Chondrocyte (in vitro differentiated cells): ENCODE measurements at regions not wholly inside any gene's neighbourhood (a gene's known extent, or its start where the extent isn't known, plus 50 kb on each side); places are given as distances from the start of the nearest gene placed in this dataset.

Source experiments
- DNase-seq: peaks from one replicate; pipeline ENCODE4 v3.0.0; 2021; ENCODE audit warnings: mixed read lengths, low spot score
- H3K27ac Mint-ChIP-seq: one replicate; pipeline ENCODE4 v1.8.0; 2021; ENCODE audit warnings: mild to moderate bottlenecking, moderate library complexity, mixed read lengths; ENCODE audit not compliant: unreplicated experiment
- H3K27me3 Mint-ChIP-seq: 2 replicates; pipeline ENCODE4 v1.8.0; 2021; ENCODE audit warnings: low read depth, mixed read lengths
- H3K36me3 Mint-ChIP-seq: 2 replicates; pipeline ENCODE4 v1.8.0; 2021; ENCODE audit warnings: low read depth, mixed read lengths
- H3K4me1 Mint-ChIP-seq: 2 replicates; pipeline ENCODE4 v1.8.0; 2021; ENCODE audit warnings: low read depth, mild to moderate bottlenecking, mixed read lengths
- H3K4me3 Mint-ChIP-seq: one replicate; pipeline ENCODE4 v1.8.0; 2021; ENCODE audit warnings: mild to moderate bottlenecking, moderate library complexity, mixed read lengths; ENCODE audit not compliant: unreplicated experiment
- H3K9me3 Mint-ChIP-seq: 2 replicates; pipeline ENCODE4 v1.8.0; 2021; ENCODE audit warnings: low read depth, mixed read lengths
- TF ChIP-seq, protein P1 (sequence below): fragments of 200-600 bp; sonication (generic); IDR thresholded peaks from 2 replicates; pipeline ENCODE4 v1.5.0; 2021; ENCODE audit warnings: antibody characterized with exemption, mild to moderate bottlenecking, moderate library complexity

DNA sequence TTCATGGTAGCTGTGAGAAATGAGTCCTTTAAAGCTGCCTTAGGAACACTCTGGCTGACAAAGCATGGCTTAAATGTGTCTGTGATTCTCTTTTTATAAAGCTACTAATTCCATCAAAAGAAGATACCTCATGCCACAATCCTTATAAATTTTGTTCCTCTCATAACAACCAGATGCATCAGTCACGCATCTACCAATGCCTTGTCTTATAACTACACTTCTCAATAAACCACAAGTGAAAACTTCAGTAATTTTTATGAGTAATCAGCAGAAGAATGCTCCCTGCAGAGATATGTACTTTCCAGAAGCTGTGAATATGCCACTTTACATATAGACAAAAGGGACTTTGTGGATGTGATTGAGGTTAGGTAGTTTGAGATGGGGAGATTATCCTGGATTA is 147.8 kb downstream of the SUCLA2 start:
- Mint-ChIP-seq H3K36me3 (no peaks in the 10 kb centered on the region), H3K4me3 (no peak overlapping the region), H3K27ac (no peak overlapping the region), H3K27me3 (no peaks in the 10 kb centered on the region), H3K4me1 (peaks cover 4% of the 10 kb centered on the region), H3K9me3 (peaks cover 12% of the 10 kb centered on the region)
- no peak for DNase-seq
- TF ChIP-seq, protein P1, sequence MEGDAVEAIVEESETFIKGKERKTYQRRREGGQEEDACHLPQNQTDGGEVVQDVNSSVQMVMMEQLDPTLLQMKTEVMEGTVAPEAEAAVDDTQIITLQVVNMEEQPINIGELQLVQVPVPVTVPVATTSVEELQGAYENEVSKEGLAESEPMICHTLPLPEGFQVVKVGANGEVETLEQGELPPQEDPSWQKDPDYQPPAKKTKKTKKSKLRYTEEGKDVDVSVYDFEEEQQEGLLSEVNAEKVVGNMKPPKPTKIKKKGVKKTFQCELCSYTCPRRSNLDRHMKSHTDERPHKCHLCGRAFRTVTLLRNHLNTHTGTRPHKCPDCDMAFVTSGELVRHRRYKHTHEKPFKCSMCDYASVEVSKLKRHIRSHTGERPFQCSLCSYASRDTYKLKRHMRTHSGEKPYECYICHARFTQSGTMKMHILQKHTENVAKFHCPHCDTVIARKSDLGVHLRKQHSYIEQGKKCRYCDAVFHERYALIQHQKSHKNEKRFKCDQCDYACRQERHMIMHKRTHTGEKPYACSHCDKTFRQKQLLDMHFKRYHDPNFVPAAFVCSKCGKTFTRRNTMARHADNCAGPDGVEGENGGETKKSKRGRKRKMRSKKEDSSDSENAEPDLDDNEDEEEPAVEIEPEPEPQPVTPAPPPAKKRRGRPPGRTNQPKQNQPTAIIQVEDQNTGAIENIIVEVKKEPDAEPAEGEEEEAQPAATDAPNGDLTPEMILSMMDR = no peak

DNA sequence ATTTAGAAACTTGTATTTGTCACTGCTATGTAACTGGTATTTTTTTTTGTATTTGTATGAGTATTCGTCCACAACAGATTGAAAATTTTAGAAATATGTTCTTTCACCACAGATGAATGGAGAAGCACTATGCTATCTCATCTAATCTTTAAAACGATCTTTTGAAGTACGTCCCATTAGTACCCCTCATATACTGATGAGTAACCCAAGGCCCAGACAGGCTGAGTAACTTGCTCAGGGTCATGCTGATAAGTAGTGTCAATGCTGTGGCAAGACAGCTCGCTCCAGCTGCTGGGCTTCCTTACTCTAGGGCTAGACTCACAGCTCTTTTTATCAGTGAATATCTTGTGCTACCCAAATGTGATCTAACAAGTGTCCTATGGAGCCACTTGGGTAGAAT is 154.2 kb downstream of the SUCLA2 start:
- no peaks in the 10 kb centered on the region for H3K4me1 Mint-ChIP-seq
- no peak overlapping the region for H3K27ac Mint-ChIP-seq
- no peaks in the 10 kb centered on the region for H3K27me3 Mint-ChIP-seq
- H3K36me3 Mint-ChIP-seq = no peaks in the 10 kb centered on the region
- H3K4me3 Mint-ChIP-seq = no peak overlapping the region
- H3K9me3 Mint-ChIP-seq = peaks cover 15% of the 10 kb centered on the region
- no peak for DNase-seq
- TF ChIP-seq, protein P1 = no peak

DNA sequence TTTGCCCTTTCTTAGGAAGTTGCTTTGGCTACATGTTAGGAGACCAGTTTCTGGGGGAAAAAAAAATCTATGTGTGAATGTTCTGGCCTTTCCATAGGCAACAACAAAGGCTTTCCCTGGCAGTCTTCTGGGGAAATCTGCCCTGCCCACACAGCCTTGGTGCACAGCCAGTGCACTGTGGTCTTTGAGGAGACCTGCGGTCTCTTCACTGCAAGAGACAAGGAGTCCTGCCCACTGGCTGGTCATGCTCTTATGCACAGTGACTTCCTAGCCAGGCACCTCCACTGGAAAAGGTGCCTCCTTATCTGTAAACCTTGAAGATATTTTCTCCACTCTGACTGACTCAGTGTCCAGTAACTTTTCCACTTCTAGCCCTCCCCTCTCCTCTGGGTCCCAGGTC is 155.1 kb downstream of the SUCLA2 start:
- no peaks in the 10 kb centered on the region for H3K36me3 Mint-ChIP-seq
- no peaks in the 10 kb centered on the region for H3K27me3 Mint-ChIP-seq
- no peaks in the 10 kb centered on the region for H3K4me1 Mint-ChIP-seq
- DNase-seq = no peak
- peaks cover 15% of the 10 kb centered on the region for H3K9me3 Mint-ChIP-seq
- H3K4me3 Mint-ChIP-seq = no peak overlapping the region
- TF ChIP-seq, protein P1 = no peak
- no peak overlapping the region for H3K27ac Mint-ChIP-seq

DNA sequence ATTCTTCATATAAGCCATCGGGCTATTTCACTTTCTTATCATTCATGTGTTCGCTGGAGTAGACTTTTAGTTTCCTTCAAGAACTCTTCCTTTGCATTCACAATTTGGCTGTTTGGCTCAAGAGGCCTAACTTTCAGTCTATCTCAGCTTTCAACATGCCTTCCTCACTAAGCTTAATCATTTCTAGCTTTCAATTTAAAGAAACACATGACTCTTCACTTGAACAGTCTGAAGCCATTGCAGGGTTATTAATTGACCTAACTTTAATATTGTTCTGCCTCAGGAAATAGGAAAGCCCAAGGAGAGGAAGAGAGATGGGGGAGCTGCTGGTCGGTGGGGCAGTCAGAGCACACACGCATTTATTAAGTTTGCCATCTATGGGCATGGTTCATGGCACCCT is 158.1 kb downstream of the SUCLA2 start:
- no peak for DNase-seq
- H3K36me3 Mint-ChIP-seq = no peaks in the 10 kb centered on the region
- H3K4me3 Mint-ChIP-seq = no peak overlapping the region
- peaks cover under 1% of the 10 kb centered on the region for H3K9me3 Mint-ChIP-seq
- no peaks in the 10 kb centered on the region for H3K4me1 Mint-ChIP-seq
- H3K27me3 Mint-ChIP-seq = no peaks in the 10 kb centered on the region
- no peak overlapping the region for H3K27ac Mint-ChIP-seq
- TF ChIP-seq, protein P1 = no peak

DNA sequence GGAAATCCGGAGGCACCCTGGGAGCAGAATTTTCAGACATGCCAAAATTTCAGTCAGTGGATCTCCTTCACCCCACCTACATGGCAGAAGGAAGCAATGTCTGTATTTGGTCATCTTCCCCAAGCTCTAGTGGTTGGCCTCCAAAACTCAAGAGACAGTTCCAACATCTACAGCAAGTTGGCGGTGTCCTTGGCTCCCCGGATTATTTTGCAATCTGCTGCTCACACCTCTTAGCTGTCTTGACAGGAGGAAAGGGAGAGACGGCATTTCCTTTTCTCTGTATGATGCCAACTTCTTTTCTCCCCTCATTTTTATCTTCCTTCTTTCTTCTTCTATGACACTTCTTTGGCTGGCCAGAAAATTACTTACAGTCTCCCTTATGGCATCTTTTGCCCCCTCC is 159.9 kb downstream of the SUCLA2 start:
- H3K27ac Mint-ChIP-seq = no peak overlapping the region
- no peak for DNase-seq
- no peaks in the 10 kb centered on the region for H3K9me3 Mint-ChIP-seq
- no peaks in the 10 kb centered on the region for H3K36me3 Mint-ChIP-seq
- no peaks in the 10 kb centered on the region for H3K27me3 Mint-ChIP-seq
- TF ChIP-seq, protein P1 = no peak
- H3K4me3 Mint-ChIP-seq = no peak overlapping the region
- no peaks in the 10 kb centered on the region for H3K4me1 Mint-ChIP-seq
